SJCRH30 (cell line): ENCODE measurements at regions not wholly inside any gene's neighbourhood (a gene's known extent, or its start where the extent isn't known, plus 50 kb on each side); places are given as distances from the start of the nearest gene placed in this dataset.

ENCODE experiments used
- DNase-seq, 2 experiments: peaks; one replicate each; pipeline ENCODE4 v3.0.0-alpha.2; 2015 to 2020
- H3K27ac ChIP-seq: fragments of 250-450 bp; sonication (Bioruptor Pico); 2 replicates; pipeline ENCODE4 v1.5.1; 2020; ENCODE audit warnings: mild to moderate bottlenecking, moderate library complexity
- H3K27me3 ChIP-seq: fragments of 250-450 bp; sonication (Bioruptor Pico); 2 replicates; pipeline ENCODE4 v1.5.1; 2020; ENCODE audit warnings: mild to moderate bottlenecking, moderate library complexity
- H3K36me3 ChIP-seq: fragments of 250-450 bp; sonication (Bioruptor Pico); 2 replicates; pipeline ENCODE4 v1.5.1; 2020; ENCODE audit warnings: mild to moderate bottlenecking, moderate library complexity
- H3K4me1 ChIP-seq: fragments of 250-450 bp; sonication (Bioruptor Pico); 2 replicates; pipeline ENCODE4 v1.5.1; 2020; ENCODE audit warnings: mild to moderate bottlenecking, moderate library complexity
- H3K4me3 ChIP-seq: fragments of 250-450 bp; sonication (Bioruptor Pico); 2 replicates; pipeline ENCODE4 v1.5.1; 2020; ENCODE audit warnings: mild to moderate bottlenecking, moderate library complexity
- H3K9me3 ChIP-seq: fragments of 250-450 bp; sonication (Bioruptor Pico); replicated peaks from 2 replicates; pipeline ENCODE4 v1.5.1; 2020; ENCODE audit warnings: mild to moderate bottlenecking, moderate library complexity

- Histone ChIP-seq H3K4me1 (no peaks in the 10 kb centered on the region), H3K4me3 (no peak overlapping the region), H3K36me3 (no peaks in the 10 kb centered on the region), H3K27me3 (no peaks in the 10 kb centered on the region), H3K9me3 (no peaks in the 10 kb centered on the region), H3K27ac (no peak overlapping the region)
- peak in 1 of 2 experiments; percentile 5 for DNase-seq
Measured at GRCh38 chr6:76694795-76695194, 622.3 kb upstream of the IMPG1 start.

- DNase-seq = no peak
Measured at GRCh38 chr6:76684875-76685274, 612.4 kb upstream of the IMPG1 start.

GRCh38 chr6:76683985-76684384 is 611.5 kb upstream of the IMPG1 start:
- no peaks in the 10 kb centered on the region for H3K27me3 ChIP-seq
- no peaks in the 10 kb centered on the region for H3K36me3 ChIP-seq
- no peaks in the 10 kb centered on the region for H3K9me3 ChIP-seq
- H3K4me1 ChIP-seq = no peaks in the 10 kb centered on the region
- H3K27ac ChIP-seq = no peak overlapping the region
- no peak overlapping the region for H3K4me3 ChIP-seq
- DNase-seq = no peak

More at GRCh38 chr6:76684875-76685274, 612.4 kb upstream of the IMPG1 start:
- no peaks in the 10 kb centered on the region for H3K4me1 ChIP-seq
- no peaks in the 10 kb centered on the region for H3K9me3 ChIP-seq
- no peak overlapping the region for H3K4me3 ChIP-seq
- no peaks in the 10 kb centered on the region for H3K36me3 ChIP-seq
- no peak overlapping the region for H3K27ac ChIP-seq
- H3K27me3 ChIP-seq = no peaks in the 10 kb centered on the region

- Histone ChIP-seq H3K4me1 (no peaks in the 10 kb centered on the region), H3K9me3 (no peaks in the 10 kb centered on the region), H3K4me3 (no peak overlapping the region), H3K27ac (no peak overlapping the region), H3K36me3 (no peaks in the 10 kb centered on the region), H3K27me3 (no peaks in the 10 kb centered on the region)
- DNase-seq = peak in 1 of 2 experiments; percentile 24
Measured at GRCh38 chr6:76682842-76683241, 610.4 kb upstream of the IMPG1 start.

- no peaks in the 10 kb centered on the region for H3K4me1 ChIP-seq
- no peak overlapping the region for H3K27ac ChIP-seq
- no peaks in the 10 kb centered on the region for H3K27me3 ChIP-seq
- H3K4me3 ChIP-seq = no peak overlapping the region
- DNase-seq = no peak
- H3K9me3 ChIP-seq = no peaks in the 10 kb centered on the region
- H3K36me3 ChIP-seq = no peaks in the 10 kb centered on the region
Measured at GRCh38 chr6:76681781-76682180, 609.3 kb upstream of the IMPG1 start.

GRCh38 chr6:76677017-76677416 is 604.6 kb upstream of the IMPG1 start:
- Histone ChIP-seq H3K36me3 (no peaks in the 10 kb centered on the region), H3K4me1 (no peaks in the 10 kb centered on the region), H3K4me3 (no peak overlapping the region), H3K9me3 (no peaks in the 10 kb centered on the region), H3K27me3 (no peaks in the 10 kb centered on the region), H3K27ac (no peak overlapping the region)
- DNase-seq = no peak

GRCh38 chr6:76671751-76672150 is 599.3 kb upstream of the IMPG1 start:
- no peaks in the 10 kb centered on the region for H3K4me1 ChIP-seq
- H3K36me3 ChIP-seq = no peaks in the 10 kb centered on the region
- no peak overlapping the region for H3K27ac ChIP-seq
- no peak for DNase-seq
- no peaks in the 10 kb centered on the region for H3K9me3 ChIP-seq
- no peaks in the 10 kb centered on the region for H3K27me3 ChIP-seq
- no peak overlapping the region for H3K4me3 ChIP-seq

- Histone ChIP-seq H3K27ac (no peak overlapping the region), H3K4me3 (no peak overlapping the region), H3K27me3 (no peaks in the 10 kb centered on the region), H3K4me1 (no peaks in the 10 kb centered on the region), H3K36me3 (no peaks in the 10 kb centered on the region), H3K9me3 (no peaks in the 10 kb centered on the region)
- DNase-seq = no peak
Measured at GRCh38 chr6:76644231-76644630, 571.8 kb upstream of the IMPG1 start.

GRCh38 chr6:76639941-76640340 is 567.5 kb upstream of the IMPG1 start:
- no peak overlapping the region for H3K27ac ChIP-seq
- peaks cover 4% of the 10 kb centered on the region for H3K4me1 ChIP-seq
- H3K4me3 ChIP-seq = no peak overlapping the region
- H3K27me3 ChIP-seq = no peaks in the 10 kb centered on the region
- no peaks in the 10 kb centered on the region for H3K36me3 ChIP-seq
- DNase-seq = no peak
- H3K9me3 ChIP-seq = 0 out of 2 replicates have a peak, but pooled peaks cover under 1% of the 10 kb centered on the region

- Histone ChIP-seq H3K27me3 (no peaks in the 10 kb centered on the region), H3K4me1 (peaks cover 10% of the 10 kb centered on the region), H3K36me3 (no peaks in the 10 kb centered on the region), H3K9me3 (0 out of 2 replicates have a peak, but pooled peaks cover 3% of the 10 kb centered on the region), H3K27ac (no peak overlapping the region), H3K4me3 (no peak overlapping the region)
- DNase-seq = no peak
Measured at GRCh38 chr6:76634695-76635094, 562.2 kb upstream of the IMPG1 start.

- H3K4me3 ChIP-seq = no peak overlapping the region
- H3K27ac ChIP-seq = no peak overlapping the region
- no peaks in the 10 kb centered on the region for H3K36me3 ChIP-seq
- 0 out of 2 replicates have a peak, but pooled peaks cover 3% of the 10 kb centered on the region for H3K9me3 ChIP-seq
- peaks cover 10% of the 10 kb centered on the region for H3K4me1 ChIP-seq
- no peaks in the 10 kb centered on the region for H3K27me3 ChIP-seq
- DNase-seq = peak; percentile 34 to 36
Measured at GRCh38 chr6:76633259-76633658, 560.8 kb upstream of the IMPG1 start.

GRCh38 chr6:76631622-76632021 is 559.2 kb upstream of the IMPG1 start:
- Histone ChIP-seq H3K9me3 (0 out of 2 replicates have a peak, but pooled peaks cover 3% of the 10 kb centered on the region), H3K27me3 (no peaks in the 10 kb centered on the region), H3K36me3 (no peaks in the 10 kb centered on the region), H3K4me3 (no peak overlapping the region), H3K4me1 (peaks cover 10% of the 10 kb centered on the region), H3K27ac (no peak overlapping the region)
- no peak for DNase-seq

GRCh38 chr6:76615395-76615794 is 542.9 kb upstream of the IMPG1 start:
- Histone ChIP-seq H3K27ac (no peak overlapping the region), H3K27me3 (no peaks in the 10 kb centered on the region), H3K4me1 (no peaks in the 10 kb centered on the region), H3K36me3 (no peaks in the 10 kb centered on the region), H3K9me3 (no peaks in the 10 kb centered on the region), H3K4me3 (no peak overlapping the region)
- DNase-seq = no peak

- no peaks in the 10 kb centered on the region for H3K36me3 ChIP-seq
- DNase-seq = no peak
- H3K4me3 ChIP-seq = no peak overlapping the region
- no peak overlapping the region for H3K27ac ChIP-seq
- H3K9me3 ChIP-seq = no peaks in the 10 kb centered on the region
- H3K4me1 ChIP-seq = no peaks in the 10 kb centered on the region
- H3K27me3 ChIP-seq = no peaks in the 10 kb centered on the region
Measured at GRCh38 chr6:76612954-76613353, 540.5 kb upstream of the IMPG1 start.

GRCh38 chr6:76609160-76609559 is 536.7 kb upstream of the IMPG1 start:
- no peak overlapping the region for H3K27ac ChIP-seq
- H3K27me3 ChIP-seq = no peaks in the 10 kb centered on the region
- H3K4me1 ChIP-seq = no peaks in the 10 kb centered on the region
- H3K4me3 ChIP-seq = no peak overlapping the region
- no peaks in the 10 kb centered on the region for H3K9me3 ChIP-seq
- no peaks in the 10 kb centered on the region for H3K36me3 ChIP-seq
- DNase-seq = no peak

GRCh38 chr6:76594109-76594508 is 521.6 kb upstream of the IMPG1 start:
- no peaks in the 10 kb centered on the region for H3K4me1 ChIP-seq
- no peaks in the 10 kb centered on the region for H3K9me3 ChIP-seq
- no peaks in the 10 kb centered on the region for H3K27me3 ChIP-seq
- no peak overlapping the region for H3K27ac ChIP-seq
- DNase-seq = no peak
- no peak overlapping the region for H3K4me3 ChIP-seq
- no peaks in the 10 kb centered on the region for H3K36me3 ChIP-seq
